Stomach (tissue), 4 donors: ENCODE measurements at regions not wholly inside any gene's neighbourhood (a gene's known extent, or its start where the extent isn't known, plus 50 kb on each side); places are given as distances from the start of the nearest gene placed in this dataset.

Source experiments
- EP300 ChIP-seq: sonication (generic); formaldehyde crosslinking; IDR thresholded peaks from one replicate; pipeline ENCODE4 v1.6.1; 2017; ENCODE audit warnings: antibody characterized with exemption
- POLR2A ChIP-seq, 4 donors: fragments of 450-650 bp; IDR thresholded peaks; one replicate each; pipeline ENCODE4 v1.6.1; 2016; ENCODE audit warnings: antibody characterized with exemption in 4 of 4, control low read depth in 2 of 4, mild to moderate bottlenecking in 1 of 4, moderate library complexity in 1 of 4
- TF ChIP-seq, protein P1 (sequence below), 7 experiments: fragments of 450-650 bp in 4 of 7; fragments of 200-600 bp in 3 of 7; sonication (generic) in 3 of 7; IDR thresholded peaks; one replicate each; pipeline ENCODE4 v1.5.1; 2016 to 2019; ENCODE audit warnings: antibody characterized with exemption in 7 of 7, control low read depth in 2 of 7, mild to moderate bottlenecking in 1 of 7

DNA sequence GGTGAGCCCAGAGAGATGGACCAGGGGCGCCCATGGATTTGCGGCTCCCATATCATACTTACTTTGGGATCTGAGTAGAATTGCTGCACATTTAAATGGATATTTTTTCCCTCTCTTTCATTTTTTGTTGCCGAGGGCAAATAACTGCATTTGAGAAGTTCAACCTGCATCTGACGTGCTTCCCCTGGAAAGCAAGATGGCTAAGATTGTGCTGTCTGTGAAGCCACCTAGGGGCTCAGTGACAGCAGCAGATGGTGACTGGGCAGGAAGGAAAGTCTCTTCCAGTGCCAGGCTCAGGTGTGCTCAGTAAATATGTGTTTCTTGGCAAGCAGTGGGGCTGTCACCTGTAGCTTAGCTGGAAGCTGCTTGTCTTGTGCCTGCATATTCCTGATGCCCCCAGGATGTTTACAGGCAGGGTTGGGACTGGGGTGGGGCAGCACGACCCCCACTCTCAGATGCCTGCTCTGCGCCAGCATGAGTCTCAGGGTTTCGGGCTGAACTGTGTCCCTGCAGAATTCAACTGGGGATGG is 59.8 kb upstream of the ETV3 start:
- TF ChIP-seq, protein P1, sequence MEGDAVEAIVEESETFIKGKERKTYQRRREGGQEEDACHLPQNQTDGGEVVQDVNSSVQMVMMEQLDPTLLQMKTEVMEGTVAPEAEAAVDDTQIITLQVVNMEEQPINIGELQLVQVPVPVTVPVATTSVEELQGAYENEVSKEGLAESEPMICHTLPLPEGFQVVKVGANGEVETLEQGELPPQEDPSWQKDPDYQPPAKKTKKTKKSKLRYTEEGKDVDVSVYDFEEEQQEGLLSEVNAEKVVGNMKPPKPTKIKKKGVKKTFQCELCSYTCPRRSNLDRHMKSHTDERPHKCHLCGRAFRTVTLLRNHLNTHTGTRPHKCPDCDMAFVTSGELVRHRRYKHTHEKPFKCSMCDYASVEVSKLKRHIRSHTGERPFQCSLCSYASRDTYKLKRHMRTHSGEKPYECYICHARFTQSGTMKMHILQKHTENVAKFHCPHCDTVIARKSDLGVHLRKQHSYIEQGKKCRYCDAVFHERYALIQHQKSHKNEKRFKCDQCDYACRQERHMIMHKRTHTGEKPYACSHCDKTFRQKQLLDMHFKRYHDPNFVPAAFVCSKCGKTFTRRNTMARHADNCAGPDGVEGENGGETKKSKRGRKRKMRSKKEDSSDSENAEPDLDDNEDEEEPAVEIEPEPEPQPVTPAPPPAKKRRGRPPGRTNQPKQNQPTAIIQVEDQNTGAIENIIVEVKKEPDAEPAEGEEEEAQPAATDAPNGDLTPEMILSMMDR (IDR thresholded peaks at IDR 0.05) = no peak
- TF ChIP-seq POLR2A (IDR thresholded peaks at IDR 0.05) (no peak), EP300 (no peak)
